Esophagus squamous epithelium (tissue), 4 donors: ENCODE measurements at regions not wholly inside any gene's neighbourhood (a gene's known extent, or its start where the extent isn't known, plus 50 kb on each side); places are given as distances from the start of the nearest gene placed in this dataset.

Source experiments
- POLR2A ChIP-seq, 4 donors: fragments of 450-650 bp; IDR thresholded peaks; one replicate each; pipeline ENCODE4 v1.6.1; 2017; ENCODE audit warnings: antibody characterized with exemption in 4 of 4, mild to moderate bottlenecking in 4 of 4, moderate library complexity in 3 of 4
- TF ChIP-seq, protein P1 (sequence below), 6 experiments: fragments of 450-650 bp in 4 of 6; fragments of 200-600 bp in 2 of 6; sonication (generic) in 2 of 6; IDR thresholded peaks; one replicate each; pipeline ENCODE4 v1.5.1; 2016 to 2019; ENCODE audit warnings: antibody characterized with exemption in 6 of 6, mild to moderate bottlenecking in 4 of 6, moderate library complexity in 4 of 6

DNA sequence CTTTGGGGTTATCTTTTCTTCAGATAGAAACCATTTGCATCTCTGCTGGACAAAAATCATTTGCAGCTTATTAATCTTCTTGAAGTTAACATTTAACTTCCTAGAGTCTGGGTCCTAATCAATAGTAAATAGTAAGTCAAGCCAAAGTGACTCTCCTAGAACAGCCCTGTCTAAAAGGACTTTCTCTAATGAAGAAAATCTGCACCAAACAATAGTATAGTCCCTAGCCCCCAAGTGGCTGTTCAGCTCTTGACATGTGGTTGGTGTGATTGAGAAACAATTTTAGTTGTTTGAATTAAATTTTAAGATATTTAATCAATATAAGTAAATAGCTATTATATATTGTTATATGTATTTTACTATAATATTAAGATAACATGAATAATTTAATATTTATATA is 64.6 kb upstream of the SHB start:
- TF ChIP-seq, protein P1, sequence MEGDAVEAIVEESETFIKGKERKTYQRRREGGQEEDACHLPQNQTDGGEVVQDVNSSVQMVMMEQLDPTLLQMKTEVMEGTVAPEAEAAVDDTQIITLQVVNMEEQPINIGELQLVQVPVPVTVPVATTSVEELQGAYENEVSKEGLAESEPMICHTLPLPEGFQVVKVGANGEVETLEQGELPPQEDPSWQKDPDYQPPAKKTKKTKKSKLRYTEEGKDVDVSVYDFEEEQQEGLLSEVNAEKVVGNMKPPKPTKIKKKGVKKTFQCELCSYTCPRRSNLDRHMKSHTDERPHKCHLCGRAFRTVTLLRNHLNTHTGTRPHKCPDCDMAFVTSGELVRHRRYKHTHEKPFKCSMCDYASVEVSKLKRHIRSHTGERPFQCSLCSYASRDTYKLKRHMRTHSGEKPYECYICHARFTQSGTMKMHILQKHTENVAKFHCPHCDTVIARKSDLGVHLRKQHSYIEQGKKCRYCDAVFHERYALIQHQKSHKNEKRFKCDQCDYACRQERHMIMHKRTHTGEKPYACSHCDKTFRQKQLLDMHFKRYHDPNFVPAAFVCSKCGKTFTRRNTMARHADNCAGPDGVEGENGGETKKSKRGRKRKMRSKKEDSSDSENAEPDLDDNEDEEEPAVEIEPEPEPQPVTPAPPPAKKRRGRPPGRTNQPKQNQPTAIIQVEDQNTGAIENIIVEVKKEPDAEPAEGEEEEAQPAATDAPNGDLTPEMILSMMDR (IDR thresholded peaks at IDR 0.05), result no peak
- no peak for TF ChIP-seq POLR2A (IDR thresholded peaks at IDR 0.05)
